Spleen (tissue), 11 donors: ENCODE measurements at regions not wholly inside any gene's neighbourhood (a gene's known extent, or its start where the extent isn't known, plus 50 kb on each side); places are given as distances from the start of the nearest gene placed in this dataset.

Experiments
- DNase-seq: peaks from one replicate; pipeline ENCODE4 v3.0.0-alpha.2; 2020
- H3K27ac ChIP-seq, 8 donors: fragments of 200-600 bp; sonication (generic) in 7 of 8; 1 replicate in 4 of 8; 2 replicates in 4 of 8; pipeline versions ENCODE4 v1.5.0 to v1.8.0; 2016 to 2021; ENCODE audit warnings: inconsistent platforms in 4 of 8, mild to moderate bottlenecking in 4 of 8, moderate library complexity in 1 of 8
- H3K27me3 ChIP-seq, 7 donors: fragments of 200-600 bp; sonication (generic) in 6 of 7; replicated peaks in 1 of 7; 1 replicate in 4 of 7; 2 replicates in 3 of 7; pipeline versions ENCODE4 v1.5.0 to v1.8.0; 2016 to 2021; ENCODE audit warnings: inconsistent platforms in 3 of 7, mild to moderate bottlenecking in 1 of 7
- H3K36me3 ChIP-seq, 6 donors: fragments of 200-600 bp; sonication (generic) in 5 of 6; 1 replicate in 4 of 6; 2 replicates in 2 of 6; pipeline versions ENCODE4 v1.5.0 to v1.8.0; 2016 to 2021; ENCODE audit warnings: inconsistent platforms in 2 of 6
- H3K4me1 ChIP-seq, 6 donors: fragments of 200-600 bp; sonication (generic) in 5 of 6; 1 replicate in 3 of 6; 2 replicates in 3 of 6; pipeline versions ENCODE4 v1.5.0 to v1.8.0; 2016 to 2021; ENCODE audit warnings: inconsistent platforms in 3 of 6
- H3K4me3 ChIP-seq, 8 donors: fragments of 200-600 bp; sonication (generic) in 7 of 8; 1 replicate in 4 of 8; 2 replicates in 4 of 8; pipeline versions ENCODE4 v1.5.0 to v1.8.0; 2016 to 2021; ENCODE audit warnings: inconsistent platforms in 4 of 8, mild to moderate bottlenecking in 4 of 8, moderate library complexity in 2 of 8
- H3K9me3 ChIP-seq, 8 donors: fragments of 200-600 bp; sonication (generic) in 7 of 8; 1 replicate in 4 of 8; 2 replicates in 4 of 8; pipeline versions ENCODE4 v1.5.0 to v1.8.0; 2016 to 2021; ENCODE audit warnings: inconsistent platforms in 4 of 8
- CTCF ChIP-seq, 11 experiments: fragments of 200-600 bp in 7 of 11; fragments of 450-650 bp in 4 of 11; sonication (generic) in 4 of 11; IDR thresholded peaks in 8 of 11; conservative IDR thresholded peaks in 3 of 11; 1 replicate in 7 of 11; 2 replicates in 4 of 11; pipeline versions ENCODE4 v1.4.0 to v1.8.0; 2016 to 2021; ENCODE audit warnings: antibody characterized with exemption in 11 of 11, inconsistent platforms in 4 of 11, mild to moderate bottlenecking in 1 of 11
- POLR2A ChIP-seq, 3 donors: fragments of 450-650 bp; IDR thresholded peaks; one replicate each; pipeline ENCODE4 v1.5.1; 2017; ENCODE audit warnings: antibody characterized with exemption in 3 of 3, mild to moderate bottlenecking in 1 of 3
- POLR2AphosphoS5 ChIP-seq, 3 donors: sonication (generic); formaldehyde crosslinking; IDR thresholded peaks; one replicate each; pipeline ENCODE4 v1.5.1; 2017; ENCODE audit warnings: antibody characterized with exemption in 3 of 3
- WGBS, 5 donors: extraction: QIAGEN DNeasy Blood & Tissue Kit in 3 of 5; methylation state at CpG; one replicate each; pipeline versions ENCODE4 v1.1.5 to v1.1.7; 2013 to 2018; 5-methylcytosine and 5-hydroxymethylcytosine counted together
- intact Hi-C: fragments of 100-400 bp; cut with DNase I; formaldehyde crosslinking; loops from one replicate; pipeline ENCODE4 v1.15.0; 2023; ENCODE audit warnings: low total_unique reads
- donor health status: healthy with polysubstance abuse.
- donor health status: DM: no; HTN: no; CAD: no; lungs with moderate emphysema.
- donor health status: DM: no; HTN: no; CAD: no.
- donor health status: Bipolar disorder and iron deficiency.
- donor health status: healthy.
- donor health status: DM: no; HTN: no; CAD: no.
- donor health status: DM: yes; HTN: yes; CAD: no.

GRCh38 chr12:46560089-46560488 is 187.5 kb upstream of the SLC38A2 start:
- Histone ChIP-seq H3K36me3 (no peaks in the 10 kb centered on the region), H3K27ac (no peak overlapping the region), H3K4me1 (peaks cover 0 to 23% (median 4%) of the 10 kb centered on the region in 6 donors), H3K9me3 (peaks cover 0 to 14% (median 12%) of the 10 kb centered on the region in 8 donors), H3K27me3 (no peaks in the 10 kb centered on the region), H3K4me3 (no peak overlapping the region)
- 94 to 100% (median 99%) methylated on average over 2 of the region's 2 CpGs for WGBS, 5 donors
- intact Hi-C loops = no loop called here
- no peak for DNase-seq
- TF ChIP-seq POLR2A (IDR thresholded peaks at IDR 0.05) (no peak), POLR2AphosphoS5 (IDR thresholded peaks at IDR 0.05) (no peak), CTCF (IDR thresholded peaks at IDR 0.05 in 8 of 11, conservative IDR thresholded peaks at IDR 0.05 in 3 of 11) (no peak)

- H3K27ac ChIP-seq = no peak overlapping the region
- no peaks in the 10 kb centered on the region for H3K27me3 ChIP-seq
- H3K4me1 ChIP-seq = peaks cover 0 to 24% (median 4%) of the 10 kb centered on the region in 6 donors
- H3K9me3 ChIP-seq = peaks cover 0 to 6% (median 4%) of the 10 kb centered on the region in 8 donors
- no peaks in the 10 kb centered on the region for H3K36me3 ChIP-seq
- WGBS, 5 donors = 80 to 95% (median 91%) methylated on average over 5 of the region's 5 CpGs
- no peak overlapping the region for H3K4me3 ChIP-seq
- DNase-seq = no peak
- intact Hi-C loops = no loop called here
- TF ChIP-seq CTCF (IDR thresholded peaks at IDR 0.05 in 8 of 11, conservative IDR thresholded peaks at IDR 0.05 in 3 of 11) = no peak
- no peak for TF ChIP-seq POLR2AphosphoS5 (IDR thresholded peaks at IDR 0.05)
- TF ChIP-seq POLR2A (IDR thresholded peaks at IDR 0.05) = no peak
Measured at GRCh38 chr12:46559311-46559710, 186.7 kb upstream of the SLC38A2 start.

- TF ChIP-seq POLR2AphosphoS5 (IDR thresholded peaks at IDR 0.05) (no peak), POLR2A (IDR thresholded peaks at IDR 0.05) (no peak), CTCF (IDR thresholded peaks at IDR 0.05 in 8 of 11, conservative IDR thresholded peaks at IDR 0.05 in 3 of 11) (no peak)
- Histone ChIP-seq H3K9me3 (no peaks in the 10 kb centered on the region), H3K27me3 (no peaks in the 10 kb centered on the region), H3K4me3 (no peak overlapping the region), H3K27ac (no peak overlapping the region), H3K4me1 (peaks cover 0 to 24% (median 4%) of the 10 kb centered on the region in 6 donors), H3K36me3 (no peaks in the 10 kb centered on the region)
- WGBS, 5 donors = 83 to 94% (median 93%) methylated on average over 5 of the region's 5 CpGs
- DNase-seq = no peak
- intact Hi-C loops = no loop called here
Measured at GRCh38 chr12:46558677-46559076, 186.1 kb upstream of the SLC38A2 start.

GRCh38 chr12:46557539-46558373 is 185.2 kb upstream of the SLC38A2 start:
- H3K4me1 ChIP-seq = peaks cover 0 to 24% (median 2%) of the 10 kb centered on the region in 6 donors
- no peaks in the 10 kb centered on the region for H3K27me3 ChIP-seq
- no peaks in the 10 kb centered on the region for H3K9me3 ChIP-seq
- intact Hi-C loops = no loop called here
- WGBS, 5 donors = 82 to 90% (median 84%) methylated on average over 5 of the region's 5 CpGs
- no peak overlapping the region for H3K4me3 ChIP-seq
- H3K36me3 ChIP-seq = no peaks in the 10 kb centered on the region
- DNase-seq = no peak
- TF ChIP-seq POLR2AphosphoS5 (IDR thresholded peaks at IDR 0.05) (no peak), CTCF (IDR thresholded peaks at IDR 0.05 in 8 of 11, conservative IDR thresholded peaks at IDR 0.05 in 3 of 11) (no peak), POLR2A (IDR thresholded peaks at IDR 0.05) (no peak)
- H3K27ac ChIP-seq = no peak overlapping the region
